GM12892 (cell line): ENCODE measurements at regions not wholly inside any gene's neighbourhood (a gene's known extent, or its start where the extent isn't known, plus 50 kb on each side); places are given as distances from the start of the nearest gene placed in this dataset.

Experiments
- DNase-seq: peaks from one replicate; pipeline ENCODE4 v3.0.0; 2011; ENCODE audit not compliant: insufficient read length
- FAIRE-seq: peaks from 2 replicates; lab custom pipeline; 2011; peaks lifted over from hg19 to GRCh38; lab: Jason Lieb, UNC
- POLR2A ChIP-seq: IDR thresholded peaks from 2 replicates; pipeline ENCODE4 v1.6.1; 2011; ENCODE audit warnings: low read depth, low read length, control low read depth
- POLR2AphosphoS5 ChIP-seq: IDR thresholded peaks from 2 replicates; pipeline ENCODE4 v1.6.1; 2011; ENCODE audit warnings: low read depth, low read length, control low read depth
- TAF1 ChIP-seq: IDR thresholded peaks from 2 replicates; pipeline ENCODE4 v1.6.1; 2011; ENCODE audit warnings: low read depth, mild to moderate bottlenecking, control low read depth, low read length, borderline replicate concordance

- FAIRE-seq, result no peak
- no peak for DNase-seq
- no peak for TF ChIP-seq TAF1
- no peak for TF ChIP-seq POLR2AphosphoS5
- TF ChIP-seq POLR2A, result no peak
Observed at GRCh38 chr16:66171578-66171977, 194.9 kb upstream of the CDH5 start.

- TF ChIP-seq POLR2A (no peak), TAF1 (no peak)
- FAIRE-seq, result no peak
- DNase-seq, result no peak
Observed at GRCh38 chr16:66170989-66171388, 195.5 kb upstream of the CDH5 start.

- TF ChIP-seq POLR2AphosphoS5, result no peak
- TF ChIP-seq POLR2A, result no peak
- no peak for TF ChIP-seq TAF1
- FAIRE-seq (no peak), DNase-seq (no peak)
Observed at GRCh38 chr16:66169817-66170216, 196.7 kb upstream of the CDH5 start.

GRCh38 chr16:66168777-66169176, 197.7 kb upstream of the CDH5 start:
- no peak for FAIRE-seq
- TF ChIP-seq POLR2A, result no peak
- DNase-seq, result no peak

- DNase-seq (no peak), FAIRE-seq (no peak)
- TF ChIP-seq POLR2AphosphoS5 (no peak), TAF1 (no peak), POLR2A (no peak)
Observed at GRCh38 chr16:66167564-66168291, 198.8 kb upstream of the CDH5 start.

GRCh38 chr16:66166490-66166889, 200.0 kb upstream of the CDH5 start:
- no peak for FAIRE-seq
- no peak for DNase-seq
- TF ChIP-seq TAF1, result no peak
- TF ChIP-seq POLR2AphosphoS5, result no peak
- TF ChIP-seq POLR2A, result no peak

GRCh38 chr16:66165879-66166278, 200.6 kb upstream of the CDH5 start:
- TF ChIP-seq POLR2AphosphoS5, result no peak
- TF ChIP-seq POLR2A, result no peak
- no peak for TF ChIP-seq TAF1
- FAIRE-seq (no peak), DNase-seq (no peak)

GRCh38 chr16:66164581-66165247, 201.8 kb upstream of the CDH5 start:
- no peak for FAIRE-seq
- no peak for DNase-seq
- TF ChIP-seq POLR2A (no peak), TAF1 (no peak), POLR2AphosphoS5 (no peak)

- no peak for FAIRE-seq
- no peak for TF ChIP-seq POLR2AphosphoS5
- TF ChIP-seq TAF1, result no peak
- no peak for DNase-seq
Observed at GRCh38 chr16:66162821-66163220, 203.7 kb upstream of the CDH5 start.

- FAIRE-seq, result no peak
Observed at GRCh38 chr16:66161942-66162341, 204.5 kb upstream of the CDH5 start.

GRCh38 chr16:66161269-66161668, 205.2 kb upstream of the CDH5 start:
- TF ChIP-seq POLR2AphosphoS5 (no peak), POLR2A (no peak), TAF1 (no peak)
- no peak for DNase-seq

More at GRCh38 chr16:66161942-66162341, 204.5 kb upstream of the CDH5 start:
- TF ChIP-seq TAF1, result no peak
- no peak for TF ChIP-seq POLR2AphosphoS5
- no peak for TF ChIP-seq POLR2A
- no peak for DNase-seq

GRCh38 chr16:66159987-66160386, 206.5 kb upstream of the CDH5 start:
- TF ChIP-seq POLR2A, result no peak
- TF ChIP-seq TAF1, result no peak
- no peak for TF ChIP-seq POLR2AphosphoS5
- FAIRE-seq (no peak), DNase-seq (no peak)

More at GRCh38 chr16:66161269-66161668, 205.2 kb upstream of the CDH5 start:
- FAIRE-seq, result no peak

GRCh38 chr16:66156538-66156937, 210.0 kb upstream of the CDH5 start:
- TF ChIP-seq POLR2A (no peak), POLR2AphosphoS5 (no peak), TAF1 (no peak)
- DNase-seq (no peak), FAIRE-seq (no peak)
